HG03442 (cell line): ENCODE measurements at regions not wholly inside any gene's neighbourhood (a gene's known extent, or its start where the extent isn't known, plus 50 kb on each side); places are given as distances from the start of the nearest gene placed in this dataset.

Source experiments
- ATAC-seq: cut with Tn5 transposase; IDR thresholded peaks from one replicate; pipeline ENCODE4 v1.9.1; 2021; ENCODE audit warnings: mild to moderate bottlenecking, moderate library complexity; ENCODE audit not compliant: unreplicated experiment

- no peak for ATAC-seq
These were observed 408.4 kb downstream of the HRH4 start for GRCh38 chr18:24868760-24869237.

DNA sequence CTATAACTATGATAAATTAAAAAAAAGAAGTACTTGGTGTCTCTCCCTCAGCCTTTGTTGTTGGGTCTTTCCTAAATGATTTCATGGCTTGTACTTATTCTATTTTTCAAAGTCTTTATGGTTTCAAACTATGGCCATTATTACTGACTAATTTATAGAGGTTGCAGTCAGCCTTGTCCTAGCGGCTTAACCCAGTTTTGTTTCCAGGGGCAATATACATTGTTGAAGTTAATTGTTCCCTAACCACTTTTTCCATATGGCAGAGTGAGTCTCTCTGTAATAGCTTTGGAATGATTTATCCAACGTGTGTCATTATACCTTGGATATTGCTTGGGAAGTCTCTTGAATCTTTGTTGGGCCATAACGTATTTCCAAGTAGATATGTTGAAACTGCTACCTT is 408.8 kb downstream of the HRH4 start:
- no peak for ATAC-seq

GRCh38 chr18:24875286-24875685 is 414.8 kb downstream of the HRH4 start:
- no peak for ATAC-seq

DNA sequence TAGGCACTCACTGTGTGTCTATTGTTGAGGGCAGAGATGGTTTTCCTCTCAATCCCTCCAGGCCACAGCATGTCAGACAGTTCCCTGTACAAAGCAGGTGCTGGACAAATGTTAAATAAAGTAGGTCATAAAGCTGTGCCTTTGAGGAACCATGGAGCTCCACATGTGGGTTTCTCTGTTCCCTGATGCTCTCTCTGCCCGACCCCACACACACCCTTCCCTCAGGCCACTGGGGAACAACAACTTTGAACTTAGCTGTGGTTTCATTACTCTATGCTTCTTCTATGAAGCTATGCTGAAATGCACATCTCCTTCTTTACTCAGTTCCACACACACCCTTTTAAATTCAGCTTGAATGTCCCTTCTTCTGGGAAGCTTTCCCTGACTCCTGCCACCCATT is 415.3 kb downstream of the HRH4 start:
- no peak for ATAC-seq

DNA sequence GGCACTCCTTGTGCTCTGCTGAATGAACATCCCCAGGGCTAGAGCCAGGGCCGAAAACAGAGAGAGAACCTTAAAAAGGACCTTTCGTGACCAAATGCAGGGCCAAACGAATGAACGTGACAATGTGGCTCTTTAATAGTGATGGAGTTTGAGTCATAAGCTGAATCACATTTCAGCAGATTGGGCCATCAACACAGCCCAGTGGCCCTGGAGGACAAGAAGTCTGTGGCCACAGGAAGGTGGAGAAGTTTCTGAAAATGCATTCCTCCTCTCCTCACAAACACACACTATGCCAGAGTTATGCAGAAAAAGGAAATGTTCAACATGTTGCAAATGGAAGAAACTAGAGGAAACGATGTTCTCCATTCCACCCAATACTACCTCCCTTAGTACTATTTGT is 415.8 kb downstream of the HRH4 start:
- ATAC-seq = no peak

DNA sequence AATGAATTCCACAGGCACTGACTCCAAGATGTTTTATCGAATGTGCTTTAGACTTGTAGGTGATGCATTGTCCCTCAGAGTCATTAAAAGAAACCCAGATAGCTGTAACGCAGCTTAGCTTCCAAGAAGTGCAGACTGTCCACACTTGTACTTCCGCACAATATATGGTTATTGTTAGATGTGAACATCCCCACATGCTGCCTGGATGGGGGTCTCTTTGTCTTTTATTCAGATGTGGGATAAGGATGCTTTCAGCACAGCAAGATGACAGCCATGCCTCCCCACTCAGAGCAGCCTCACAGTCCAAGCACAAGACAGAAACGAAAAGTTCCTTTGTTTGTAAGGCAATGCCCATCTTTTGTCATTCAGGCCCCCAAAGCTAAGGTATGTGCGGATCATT is 416.6 kb downstream of the HRH4 start:
- ATAC-seq = no peak

DNA sequence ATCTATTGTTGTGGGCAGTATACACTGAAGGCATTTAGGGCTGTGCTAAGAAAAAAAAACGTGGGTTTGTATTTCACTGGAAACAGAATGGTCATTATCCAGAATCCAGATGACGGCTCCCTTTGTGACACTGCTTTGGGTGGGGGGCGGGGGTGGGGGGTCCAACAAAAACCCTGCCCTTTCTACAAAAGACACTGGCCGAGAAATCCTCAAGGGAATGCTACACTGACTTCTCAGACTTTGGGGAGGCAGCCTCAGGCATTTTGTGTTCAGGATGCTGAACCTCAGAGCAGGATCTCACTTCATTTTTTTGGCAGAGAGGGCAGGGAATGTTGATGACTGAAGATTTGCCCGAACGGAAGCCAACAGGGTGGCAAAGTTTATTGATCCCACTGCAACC is 417.1 kb downstream of the HRH4 start:
- ATAC-seq = no peak

GRCh38 chr18:24878289-24878688 is 417.9 kb downstream of the HRH4 start:
- ATAC-seq = no peak

DNA sequence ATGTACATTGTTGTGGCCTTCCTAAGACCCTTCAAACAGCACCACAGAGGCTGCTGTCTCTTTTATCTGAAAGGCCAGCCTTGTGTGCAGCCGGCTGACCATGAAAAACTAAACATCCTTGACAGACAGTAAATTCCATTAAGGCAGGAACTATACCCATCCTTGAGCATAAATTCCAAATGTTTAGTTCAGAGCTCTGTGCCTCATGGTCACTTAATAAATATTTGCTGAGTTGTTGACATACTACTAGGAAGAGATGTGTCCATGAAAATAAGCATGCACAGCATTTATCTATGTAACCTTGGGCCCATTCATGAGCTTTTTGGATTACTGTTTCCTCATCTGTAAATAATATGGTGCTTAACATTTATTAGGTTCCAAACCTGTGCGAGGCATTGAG is 424.8 kb downstream of the HRH4 start:
- no peak for ATAC-seq

DNA sequence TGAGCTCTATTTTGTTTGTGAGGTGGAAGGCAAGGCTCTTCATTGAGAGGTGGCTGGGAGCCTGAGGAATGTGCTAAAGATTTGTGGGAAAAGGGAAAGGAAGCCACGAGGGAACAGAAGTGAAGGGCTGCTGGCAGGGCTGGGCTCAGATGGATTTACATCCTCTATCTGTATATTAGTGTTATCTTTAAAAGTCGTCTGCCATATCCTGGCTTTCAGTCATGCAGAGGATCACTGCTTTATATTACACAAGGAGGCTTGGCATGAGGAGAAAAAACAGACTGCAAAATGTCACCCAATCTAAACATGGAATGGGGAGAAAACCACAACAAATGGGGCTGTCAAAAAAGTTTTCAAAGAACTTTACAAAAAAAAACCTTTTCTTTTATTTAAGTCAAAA is 434.4 kb downstream of the HRH4 start:
- no peak for ATAC-seq

DNA sequence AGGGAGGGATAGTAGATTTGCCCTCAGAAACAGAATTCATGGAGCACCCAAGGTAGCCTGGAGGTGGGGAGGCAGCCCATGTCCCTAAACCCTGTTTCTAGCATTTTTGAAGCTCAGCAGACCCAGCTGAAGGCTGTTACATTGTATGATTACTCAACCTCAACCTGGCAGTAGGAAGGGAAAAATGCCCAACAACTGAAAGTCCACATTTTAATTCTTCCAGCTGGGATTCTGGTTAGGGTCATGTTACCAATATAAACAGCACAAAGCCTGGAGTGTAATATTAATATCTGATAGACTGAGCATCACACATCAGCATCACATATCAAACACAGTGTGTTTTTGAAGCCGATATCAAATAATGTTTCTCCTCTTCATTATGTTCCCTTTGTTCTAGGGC is 437.0 kb downstream of the HRH4 start:
- no peak for ATAC-seq

GRCh38 chr18:24910221-24910620 is 441.7 kb downstream of the ZNF521 start:
- no peak for ATAC-seq

- no peak for ATAC-seq
These were observed 438.3 kb downstream of the ZNF521 start for GRCh38 chr18:24913507-24914170.

DNA sequence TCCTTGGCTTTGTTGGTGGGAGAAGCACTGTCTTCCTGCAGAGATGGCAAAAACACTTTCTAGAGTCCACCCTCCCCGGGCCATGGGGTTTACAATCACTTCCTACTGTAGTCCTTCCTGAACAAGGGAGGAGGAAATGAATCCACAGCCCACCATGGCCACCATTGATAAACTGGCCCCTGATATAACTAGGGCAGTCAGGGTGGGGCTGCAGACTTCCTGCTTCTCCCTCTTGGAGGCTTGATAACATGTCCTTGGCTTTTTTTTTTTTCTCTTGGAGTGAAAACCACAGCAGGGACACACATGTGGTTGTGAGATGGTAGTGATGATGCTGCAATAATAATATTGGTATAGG is 437.8 kb downstream of the ZNF521 start:
- ATAC-seq = no peak

DNA sequence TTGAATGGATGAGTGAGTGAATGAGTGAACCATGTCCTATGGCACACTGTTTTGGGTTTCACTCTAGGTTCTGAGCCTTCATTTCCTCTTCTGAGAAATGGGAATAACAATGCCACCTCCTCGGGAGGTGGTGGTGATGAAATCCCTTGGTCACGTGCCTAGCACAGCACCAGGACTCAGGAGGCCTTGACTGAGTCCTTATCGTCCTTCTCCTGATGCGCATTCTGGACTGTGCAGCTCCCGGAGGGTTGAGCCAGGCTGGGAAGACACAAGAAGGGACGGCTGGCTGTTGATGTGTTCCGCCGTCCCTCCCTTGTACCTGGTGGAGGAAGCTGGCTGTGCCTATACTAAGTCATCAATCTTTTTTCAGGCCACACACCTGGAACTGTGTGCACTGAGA is 437.3 kb downstream of the ZNF521 start:
- ATAC-seq = no peak

- ATAC-seq = no peak
These were observed 436.4 kb downstream of the ZNF521 start for GRCh38 chr18:24915547-24915946.

DNA sequence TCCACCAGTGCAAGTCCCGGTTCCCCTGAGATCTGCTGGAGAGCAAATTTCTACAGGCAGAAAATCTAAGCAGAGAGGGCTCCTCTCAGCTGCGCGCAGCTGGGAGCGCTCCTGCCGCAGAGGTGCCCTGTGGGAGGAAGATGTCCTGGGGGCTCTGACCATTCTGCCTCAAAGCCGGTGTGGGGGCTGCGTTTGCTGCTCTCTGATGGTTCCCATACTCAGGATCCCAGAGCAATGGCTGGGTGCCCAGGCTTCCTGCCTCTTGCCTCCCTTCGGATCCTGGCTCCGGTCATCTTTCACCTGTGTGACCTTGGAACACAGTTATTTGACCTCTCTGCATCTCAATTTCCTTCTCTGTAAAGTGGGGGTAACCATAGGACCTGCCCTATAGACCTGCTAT is 434.2 kb downstream of the ZNF521 start:
- ATAC-seq = no peak

- ATAC-seq = no peak
These were observed 433.7 kb downstream of the ZNF521 start for GRCh38 chr18:24918257-24918656.

GRCh38 chr18:24919181-24919797 is 432.7 kb downstream of the ZNF521 start:
- no peak for ATAC-seq

DNA sequence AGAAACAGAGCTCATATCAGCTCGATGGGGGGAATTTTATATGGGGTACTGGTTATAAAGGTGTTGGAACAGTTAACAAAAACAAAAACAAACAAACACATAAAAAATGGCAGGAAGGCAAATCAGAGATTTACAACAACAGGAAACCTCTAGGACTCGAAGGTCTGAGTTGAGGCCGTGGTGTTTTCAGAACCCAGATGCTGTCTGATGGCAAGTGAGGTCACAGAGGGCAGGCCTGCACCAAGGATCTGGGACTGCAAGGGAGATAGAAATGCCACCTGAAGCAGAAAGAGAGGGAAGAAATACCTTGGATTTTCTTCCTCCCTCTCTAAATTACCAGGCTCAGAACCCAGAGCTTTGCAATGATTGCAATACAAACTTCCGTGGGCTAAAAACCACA is 429.5 kb downstream of the ZNF521 start:
- no peak for ATAC-seq

- peak; percentile 89 for ATAC-seq
These were observed 428.8 kb downstream of the ZNF521 start for GRCh38 chr18:24923138-24923537.

DNA sequence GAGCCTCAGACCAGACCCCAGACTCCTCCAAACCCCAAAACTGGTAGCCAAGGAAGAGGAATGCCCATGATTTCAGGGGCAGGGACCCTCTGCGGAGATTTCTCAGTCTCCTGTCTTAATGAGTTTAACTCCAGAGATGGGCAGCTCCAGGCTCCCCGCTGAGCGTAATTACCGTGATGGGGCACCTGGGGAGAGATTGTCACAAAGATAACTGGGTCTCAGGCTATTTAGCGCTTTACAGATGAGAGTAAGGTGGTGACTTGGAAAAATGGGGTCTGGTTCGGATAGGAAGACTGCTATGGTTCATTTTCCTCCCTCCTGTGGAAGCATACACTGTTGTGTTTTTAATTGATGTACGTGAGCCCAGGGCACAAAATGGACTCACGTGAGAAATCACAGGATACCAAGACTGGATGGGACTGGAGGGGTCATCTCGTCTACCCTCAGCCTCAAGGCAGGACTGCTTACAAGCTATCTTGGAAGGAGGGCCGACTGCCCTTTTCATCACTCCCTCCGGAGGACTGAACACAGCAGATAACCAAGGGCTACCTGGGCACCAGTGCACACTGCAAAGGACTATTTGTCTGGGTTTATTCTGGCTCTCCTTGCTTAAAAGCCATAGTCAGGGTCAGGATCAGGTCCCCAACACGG is 427.8 kb downstream of the ZNF521 start:
- no peak for ATAC-seq
